ENCODE measurements at regions not wholly inside any gene's neighbourhood (a gene's known extent, or its start where the extent isn't known, plus 50 kb on each side); places are given as distances from the start of the nearest gene placed in this dataset.

GRCh38 chr10:4588824-4589223 is 237.2 kb upstream of the AKR1E2 start:
- peaks cover 15% of the 10 kb centered on the region for H3K4me1 Mint-ChIP-seq
- H3K27me3 Mint-ChIP-seq (ENCODE audit: low read depth), result no peaks in the 10 kb centered on the region
- TF ChIP-seq CTCF (IDR thresholded peaks at IDR 0.05; ENCODE audit: unreplicated experiment), result no peak
- H3K4me3 Mint-ChIP-seq, result no peak overlapping the region
- no peak for DNase-seq (ENCODE audit: low spot score in 2 of 2, unreplicated experiment in 2 of 2)
- no peak overlapping the region for H3K27ac Mint-ChIP-seq
- no peaks in the 10 kb centered on the region for H3K36me3 Mint-ChIP-seq
- H3K9me3 Mint-ChIP-seq, result peaks cover 6% of the 10 kb centered on the region

GRCh38 chr10:4587466-4587865 is 238.5 kb upstream of the AKR1E2 start:
- peak overlapping the region; percentile 70 for H3K27ac Mint-ChIP-seq
- H3K4me1 Mint-ChIP-seq, result peaks cover 15% of the 10 kb centered on the region
- no peak for TF ChIP-seq CTCF (IDR thresholded peaks at IDR 0.05; ENCODE audit: unreplicated experiment)
- peaks cover 10% of the 10 kb centered on the region for H3K9me3 Mint-ChIP-seq
- H3K27me3 Mint-ChIP-seq (ENCODE audit: low read depth), result no peaks in the 10 kb centered on the region
- no peak for DNase-seq (ENCODE audit: low spot score in 2 of 2, unreplicated experiment in 2 of 2)
- H3K4me3 Mint-ChIP-seq, result no peak overlapping the region
- no peaks in the 10 kb centered on the region for H3K36me3 Mint-ChIP-seq

GRCh38 chr10:4586776-4587175 is 239.2 kb upstream of the AKR1E2 start:
- H3K4me1 Mint-ChIP-seq, result peaks cover 15% of the 10 kb centered on the region
- no peak for DNase-seq (ENCODE audit: low spot score in 2 of 2, unreplicated experiment in 2 of 2)
- no peaks in the 10 kb centered on the region for H3K27me3 Mint-ChIP-seq (ENCODE audit: low read depth)
- no peaks in the 10 kb centered on the region for H3K36me3 Mint-ChIP-seq
- peak overlapping the region; percentile 70 for H3K27ac Mint-ChIP-seq
- H3K4me3 Mint-ChIP-seq, result no peak overlapping the region
- peaks cover 10% of the 10 kb centered on the region for H3K9me3 Mint-ChIP-seq
- no peak for TF ChIP-seq CTCF (IDR thresholded peaks at IDR 0.05; ENCODE audit: unreplicated experiment)

- peaks cover 10% of the 10 kb centered on the region for H3K9me3 Mint-ChIP-seq
- no peak for TF ChIP-seq CTCF (IDR thresholded peaks at IDR 0.05; ENCODE audit: unreplicated experiment)
Measured at GRCh38 chr10:4581929-4582328, 244.1 kb upstream of the AKR1E2 start.

GRCh38 chr10:4579844-4580243 is 246.2 kb upstream of the AKR1E2 start:
- no peaks in the 10 kb centered on the region for H3K4me1 Mint-ChIP-seq
- H3K36me3 Mint-ChIP-seq, result no peaks in the 10 kb centered on the region
- no peaks in the 10 kb centered on the region for H3K27me3 Mint-ChIP-seq (ENCODE audit: low read depth)
- H3K27ac Mint-ChIP-seq, result no peak overlapping the region
- no peak overlapping the region for H3K4me3 Mint-ChIP-seq
- peaks cover 10% of the 10 kb centered on the region for H3K9me3 Mint-ChIP-seq
- no peak for DNase-seq (ENCODE audit: low spot score in 2 of 2, unreplicated experiment in 2 of 2)
- no peak for TF ChIP-seq CTCF (IDR thresholded peaks at IDR 0.05; ENCODE audit: unreplicated experiment)

More at GRCh38 chr10:4581929-4582328, 244.1 kb upstream of the AKR1E2 start:
- H3K27me3 Mint-ChIP-seq (ENCODE audit: low read depth), result no peaks in the 10 kb centered on the region
- no peak for DNase-seq (ENCODE audit: low spot score in 2 of 2, unreplicated experiment in 2 of 2)
- H3K4me1 Mint-ChIP-seq, result peaks cover 10% of the 10 kb centered on the region
- H3K4me3 Mint-ChIP-seq, result no peak overlapping the region
- no peak overlapping the region for H3K27ac Mint-ChIP-seq
- no peaks in the 10 kb centered on the region for H3K36me3 Mint-ChIP-seq

- no peaks in the 10 kb centered on the region for H3K36me3 Mint-ChIP-seq
- DNase-seq (ENCODE audit: low spot score in 2 of 2, unreplicated experiment in 2 of 2), result no peak
- H3K9me3 Mint-ChIP-seq, result peaks cover 6% of the 10 kb centered on the region
- no peak overlapping the region for H3K4me3 Mint-ChIP-seq
- no peaks in the 10 kb centered on the region for H3K4me1 Mint-ChIP-seq
- TF ChIP-seq CTCF (IDR thresholded peaks at IDR 0.05; ENCODE audit: unreplicated experiment), result no peak
- H3K27ac Mint-ChIP-seq, result no peak overlapping the region
- no peaks in the 10 kb centered on the region for H3K27me3 Mint-ChIP-seq (ENCODE audit: low read depth)
Measured at GRCh38 chr10:4576206-4576605, 249.8 kb upstream of the AKR1E2 start.
